OCI-LY7 (cell line): ENCODE measurements at regions not wholly inside any gene's neighbourhood (a gene's known extent, or its start where the extent isn't known, plus 50 kb on each side); places are given as distances from the start of the nearest gene placed in this dataset.

ENCODE experiments used
- BruUV-seq: library from RNA; stranded (reverse); fragments of 400-500 nt; replicated peaks from 2 replicates; lab custom pipeline; 2021; lab: Mats Ljungman, UMichigan
- CTCF ChIA-PET: fragments of 300-600 bp; sonication (Branson Sonifier 250); formaldehyde crosslinking; loops from one replicate; lab custom pipeline; 2022; ENCODE audit warnings: antibody characterized with exemption; ENCODE audit not compliant: unreplicated experiment; lab: Charles Lee
- POLR2A ChIA-PET: fragments of 300-600 bp; sonication (Branson Sonifier 250); formaldehyde crosslinking; loops from one replicate; lab custom pipeline; 2022; ENCODE audit warnings: antibody characterized with exemption; lab: Charles Lee
- DNase-seq: peaks from one replicate; pipeline ENCODE4 v3.0.0-alpha.2; 2015; ENCODE audit warnings: low spot score
- H2AFZ ChIP-seq: fragments of 200-600 bp; sonication (generic), shearing (Covaris generic); 2 replicates; pipeline ENCODE4 v1.6.1; 2014; ENCODE audit warnings: mild to moderate bottlenecking, antibody characterized with exemption, low read length, moderate library complexity
- H3K27ac ChIP-seq: fragments of 200-600 bp; sonication (generic); 2 replicates; pipeline ENCODE4 v1.5.1; 2014; ENCODE audit warnings: mixed run types, low read depth, mild to moderate bottlenecking, moderate library complexity, low read length, inconsistent platforms; ENCODE audit not compliant: poor library complexity, severe bottlenecking
- H3K36me3 ChIP-seq: fragments of 200-600 bp; sonication (generic); 2 replicates; pipeline ENCODE4 v1.6.1; 2014; ENCODE audit warnings: mild to moderate bottlenecking, antibody characterized with exemption, low read length, moderate library complexity, mixed read lengths; ENCODE audit not compliant: insufficient read depth
- H3K4me1 ChIP-seq: fragments of 200-600 bp; sonication (generic); 2 replicates; pipeline ENCODE4 v1.5.1; 2014; ENCODE audit warnings: mild to moderate bottlenecking, low read length; ENCODE audit not compliant: insufficient read depth, poor library complexity, severe bottlenecking
- H3K4me2 ChIP-seq: fragments of 200-600 bp; sonication (generic); 2 replicates; pipeline ENCODE4 v1.6.1; 2014; ENCODE audit warnings: mild to moderate bottlenecking, low read length
- H3K4me3 ChIP-seq: fragments of 200-600 bp; sonication (generic); 2 replicates; pipeline ENCODE4 v1.5.1; 2014; ENCODE audit warnings: mild to moderate bottlenecking, low read depth, low read length; ENCODE audit not compliant: poor library complexity, severe bottlenecking
- H3K79me2 ChIP-seq: fragments of 200-600 bp; sonication (generic); 2 replicates; pipeline ENCODE4 v1.6.1; 2016; ENCODE audit warnings: low read depth, mild to moderate bottlenecking, low read length, moderate library complexity, mixed read lengths; ENCODE audit not compliant: insufficient read depth
- H3K9me2 ChIP-seq: fragments of 200-600 bp; sonication (generic); 2 replicates; pipeline ENCODE4 v1.6.1; 2016; ENCODE audit warnings: mild to moderate bottlenecking, low read length, mixed read lengths; ENCODE audit not compliant: insufficient read depth
- H3K9me3 ChIP-seq: fragments of 200-600 bp; sonication (generic); 2 replicates; pipeline ENCODE4 v1.6.1; 2014; ENCODE audit warnings: mild to moderate bottlenecking, mixed run types, low read length, mixed read lengths
- H4K20me1 ChIP-seq: fragments of 200-600 bp; sonication (generic); 2 replicates; pipeline ENCODE4 v1.6.1; 2014; ENCODE audit warnings: mild to moderate bottlenecking, antibody characterized with exemption, low read length, moderate library complexity, mixed read lengths; ENCODE audit not compliant: insufficient read depth
- EZH2phosphoT487 ChIP-seq: fragments of 200-600 bp; sonication (generic); IDR thresholded peaks from 2 replicates; pipeline ENCODE4 v1.6.1; 2018; ENCODE audit warnings: low read depth, borderline replicate concordance, mild to moderate bottlenecking, mixed run types, antibody characterized with exemption, low read length, moderate library complexity, mixed read lengths
- intact Hi-C: fragments of 100-400 bp; cut with micrococcal nuclease; formaldehyde crosslinking; loops from one replicate; pipeline ENCODE4 v1.10.0; 2022; ENCODE audit not compliant: unreplicated experiment
- TF ChIP-seq, protein P1 (sequence below): fragments of 200-600 bp; sonication (generic); conservative IDR thresholded peaks from 2 replicates; pipeline ENCODE4 v1.5.1; 2014; ENCODE audit warnings: mild to moderate bottlenecking, antibody characterized with exemption, low read length, moderate library complexity, mixed read lengths

DNA sequence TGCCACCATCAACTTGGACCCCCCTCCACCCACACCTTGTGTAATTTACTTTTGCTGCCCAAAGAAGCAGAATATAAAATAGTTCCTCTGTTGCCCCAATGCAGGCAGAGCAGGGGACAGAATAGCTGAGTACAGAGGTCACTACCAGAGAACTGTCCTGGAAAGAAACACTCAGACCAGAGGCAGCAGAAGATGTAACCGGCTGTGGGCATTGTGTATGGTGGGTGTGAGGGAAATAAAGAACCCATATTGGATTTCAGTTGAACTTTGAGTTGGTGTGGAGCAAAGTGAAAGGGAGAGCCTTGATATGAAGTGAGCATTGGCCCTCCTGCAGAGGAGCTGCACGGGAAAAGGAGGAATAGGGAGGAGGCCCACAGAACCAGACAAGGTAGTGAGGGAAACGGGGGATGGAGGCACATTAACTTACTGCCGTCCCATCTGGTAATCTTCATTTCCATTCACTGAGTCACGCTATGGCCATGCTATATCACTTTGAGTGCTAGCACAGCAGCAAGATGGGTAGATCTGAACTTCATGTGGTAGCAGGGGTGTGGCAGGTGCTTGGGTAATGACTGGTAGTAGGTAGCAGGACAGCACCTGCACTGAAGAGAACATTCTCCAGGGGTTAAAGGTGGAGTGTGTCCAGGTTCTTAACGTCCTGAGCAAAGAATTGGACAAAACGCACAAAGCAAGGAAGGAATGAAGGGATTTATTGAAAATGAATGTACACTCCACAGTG, 56.3 kb upstream of the FBXO28 start:
- POLR2A ChIA-PET, result no interaction called here

DNA sequence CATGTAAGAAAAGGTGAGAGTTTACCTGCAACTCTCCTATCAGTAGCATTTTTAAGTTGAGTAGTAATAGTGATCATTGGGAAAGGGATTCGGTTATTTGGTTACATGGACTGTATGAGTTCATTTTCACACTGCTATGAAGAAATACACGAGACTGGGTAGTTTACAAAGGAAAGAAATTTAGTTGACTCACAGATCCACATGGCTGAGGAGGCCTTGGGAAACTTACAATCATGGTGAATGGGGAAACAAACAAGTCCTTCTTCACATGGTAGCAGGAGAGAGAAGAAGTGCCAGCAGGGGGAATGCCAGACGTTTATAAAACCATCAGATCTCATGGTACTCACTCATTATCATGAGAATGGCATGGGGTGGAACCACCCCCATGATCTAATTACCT, 59.3 kb upstream of the FBXO28 start:
- POLR2A ChIA-PET, result no interaction called here
- Histone ChIP-seq H3K9me3 (no peaks in the 10 kb centered on the region), H3K4me2 (no peak overlapping the region), H3K36me3 (no peaks in the 10 kb centered on the region), H3K4me3 (no peak overlapping the region), H3K4me1 (no peaks in the 10 kb centered on the region), H4K20me1 (no peaks in the 10 kb centered on the region), H2AFZ (no peak overlapping the region), H3K9me2 (no peaks in the 10 kb centered on the region), H3K79me2 (no peaks in the 10 kb centered on the region), H3K27ac (no peak overlapping the region)
- no peak for DNase-seq
- intact Hi-C loops, result no loop called here
- BruUV-seq, result no TSS peak
- TF ChIP-seq, protein P1, sequence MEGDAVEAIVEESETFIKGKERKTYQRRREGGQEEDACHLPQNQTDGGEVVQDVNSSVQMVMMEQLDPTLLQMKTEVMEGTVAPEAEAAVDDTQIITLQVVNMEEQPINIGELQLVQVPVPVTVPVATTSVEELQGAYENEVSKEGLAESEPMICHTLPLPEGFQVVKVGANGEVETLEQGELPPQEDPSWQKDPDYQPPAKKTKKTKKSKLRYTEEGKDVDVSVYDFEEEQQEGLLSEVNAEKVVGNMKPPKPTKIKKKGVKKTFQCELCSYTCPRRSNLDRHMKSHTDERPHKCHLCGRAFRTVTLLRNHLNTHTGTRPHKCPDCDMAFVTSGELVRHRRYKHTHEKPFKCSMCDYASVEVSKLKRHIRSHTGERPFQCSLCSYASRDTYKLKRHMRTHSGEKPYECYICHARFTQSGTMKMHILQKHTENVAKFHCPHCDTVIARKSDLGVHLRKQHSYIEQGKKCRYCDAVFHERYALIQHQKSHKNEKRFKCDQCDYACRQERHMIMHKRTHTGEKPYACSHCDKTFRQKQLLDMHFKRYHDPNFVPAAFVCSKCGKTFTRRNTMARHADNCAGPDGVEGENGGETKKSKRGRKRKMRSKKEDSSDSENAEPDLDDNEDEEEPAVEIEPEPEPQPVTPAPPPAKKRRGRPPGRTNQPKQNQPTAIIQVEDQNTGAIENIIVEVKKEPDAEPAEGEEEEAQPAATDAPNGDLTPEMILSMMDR, result no peak
- no peak for TF ChIP-seq EZH2phosphoT487
- CTCF ChIA-PET, result no interaction called here

More for the DNA sequence above, 56.3 kb upstream of the FBXO28 start:
- Histone ChIP-seq H3K4me3 (no peak overlapping the region), H3K79me2 (no peaks in the 10 kb centered on the region), H2AFZ (no peak overlapping the region), H3K4me1 (no peaks in the 10 kb centered on the region), H3K27ac (no peak overlapping the region), H3K4me2 (no peak overlapping the region), H3K9me3 (no peaks in the 10 kb centered on the region), H4K20me1 (no peaks in the 10 kb centered on the region), H3K36me3 (no peaks in the 10 kb centered on the region), H3K9me2 (no peaks in the 10 kb centered on the region)
- CTCF ChIA-PET, result no interaction called here
- BruUV-seq, result no TSS peak
- DNase-seq, result no peak
- intact Hi-C loops, result no loop called here
- no peak for TF ChIP-seq EZH2phosphoT487
- TF ChIP-seq, protein P1, result no peak

DNA sequence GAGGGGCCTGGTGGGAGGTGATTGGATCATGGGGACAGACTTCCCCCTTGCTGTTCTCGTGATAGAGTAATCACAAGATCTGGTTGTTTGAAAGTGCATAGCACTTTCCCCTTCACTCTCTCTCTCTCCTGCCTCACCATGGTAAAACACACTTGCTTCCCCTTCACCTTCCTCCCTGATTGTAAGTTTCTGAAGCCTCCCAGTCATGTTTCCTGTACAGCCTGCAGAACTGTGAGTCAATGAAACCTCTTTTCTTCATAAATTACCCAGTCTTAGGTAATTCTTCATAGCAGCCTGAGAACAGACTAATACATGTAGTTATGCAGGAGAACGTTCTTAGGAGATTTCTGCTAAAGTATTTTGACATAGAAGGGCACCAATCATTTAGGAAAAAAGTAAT, 59.9 kb upstream of the FBXO28 start:
- ChIA-PET POLR2A (no interaction called here), CTCF (interaction anchor here (0.5 kb wide), 1 partner anchor 534 kb away, joined by 11 read pairs; no protein-coding TSS in a partner anchor)
- H3K27ac ChIP-seq, result no peak overlapping the region
- BruUV-seq, result no TSS peak
- no peak overlapping the region for H3K4me3 ChIP-seq
- DNase-seq, result no peak
- H3K36me3 ChIP-seq, result no peaks in the 10 kb centered on the region
- intact Hi-C loops, result no loop called here
- no peaks in the 10 kb centered on the region for H3K79me2 ChIP-seq
- no peaks in the 10 kb centered on the region for H3K4me1 ChIP-seq
- TF ChIP-seq, protein P1, result no peak
- TF ChIP-seq EZH2phosphoT487, result no peak
- no peak overlapping the region for H3K4me2 ChIP-seq
- H4K20me1 ChIP-seq, result no peaks in the 10 kb centered on the region
- H3K9me2 ChIP-seq, result no peaks in the 10 kb centered on the region
- H2AFZ ChIP-seq, result peak overlapping the region; percentile 60; the same call in 1 of the 2 replicates
- H3K9me3 ChIP-seq, result no peaks in the 10 kb centered on the region
